A673 (cell line): ENCODE measurements at regions not wholly inside any gene's neighbourhood (a gene's known extent, or its start where the extent isn't known, plus 50 kb on each side); places are given as distances from the start of the nearest gene placed in this dataset.

Source experiments
- EZH2 ChIP-seq: fragments of 200-600 bp; sonication (generic); IDR thresholded peaks from 2 replicates; pipeline ENCODE4 v1.6.1; 2017; ENCODE audit warnings: borderline replicate concordance, low read depth, mild to moderate bottlenecking, mixed read lengths, antibody characterized with exemption, low read length; ENCODE audit not compliant: poor library complexity, severe bottlenecking
- TF ChIP-seq, protein P1 (sequence below): fragments of 300-800, 200-600 bp; sonication (generic); conservative IDR thresholded peaks from 2 replicates; pipeline ENCODE4 v1.5.1; 2017; ENCODE audit warnings: low read depth, mild to moderate bottlenecking, antibody characterized with exemption, low read length, moderate library complexity, mixed read lengths

DNA sequence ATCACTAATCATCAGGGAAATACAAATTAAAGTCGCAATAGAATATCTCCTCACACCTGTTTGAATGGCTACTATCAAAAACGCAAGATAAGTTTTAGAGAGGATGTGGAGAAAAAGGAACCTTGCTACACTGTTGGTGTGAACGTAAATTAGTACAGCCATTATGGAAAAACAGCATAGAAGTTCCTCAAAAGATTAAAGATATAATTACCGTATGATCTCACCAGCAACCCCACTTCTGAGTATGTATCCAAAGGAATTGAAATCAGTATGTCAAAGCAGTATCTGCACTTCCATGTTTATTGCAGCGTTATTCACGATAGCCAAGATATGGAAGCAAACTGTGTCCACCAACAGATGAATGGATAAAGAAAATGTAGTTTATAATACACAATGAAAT, 164.4 kb downstream of the ZNF365 start:
- TF ChIP-seq, protein P1, sequence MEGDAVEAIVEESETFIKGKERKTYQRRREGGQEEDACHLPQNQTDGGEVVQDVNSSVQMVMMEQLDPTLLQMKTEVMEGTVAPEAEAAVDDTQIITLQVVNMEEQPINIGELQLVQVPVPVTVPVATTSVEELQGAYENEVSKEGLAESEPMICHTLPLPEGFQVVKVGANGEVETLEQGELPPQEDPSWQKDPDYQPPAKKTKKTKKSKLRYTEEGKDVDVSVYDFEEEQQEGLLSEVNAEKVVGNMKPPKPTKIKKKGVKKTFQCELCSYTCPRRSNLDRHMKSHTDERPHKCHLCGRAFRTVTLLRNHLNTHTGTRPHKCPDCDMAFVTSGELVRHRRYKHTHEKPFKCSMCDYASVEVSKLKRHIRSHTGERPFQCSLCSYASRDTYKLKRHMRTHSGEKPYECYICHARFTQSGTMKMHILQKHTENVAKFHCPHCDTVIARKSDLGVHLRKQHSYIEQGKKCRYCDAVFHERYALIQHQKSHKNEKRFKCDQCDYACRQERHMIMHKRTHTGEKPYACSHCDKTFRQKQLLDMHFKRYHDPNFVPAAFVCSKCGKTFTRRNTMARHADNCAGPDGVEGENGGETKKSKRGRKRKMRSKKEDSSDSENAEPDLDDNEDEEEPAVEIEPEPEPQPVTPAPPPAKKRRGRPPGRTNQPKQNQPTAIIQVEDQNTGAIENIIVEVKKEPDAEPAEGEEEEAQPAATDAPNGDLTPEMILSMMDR = no peak
- no peak for TF ChIP-seq EZH2
